Activated CD4-positive, alpha-beta T cell treated with anti-CD3 and anti-CD28 coated beads, Interleukin-2, amount 50 U/mL, for 24 hours (primary cell): ENCODE measurements at regions not wholly inside any gene's neighbourhood (a gene's known extent, or its start where the extent isn't known, plus 50 kb on each side); places are given as distances from the start of the nearest gene placed in this dataset.

ENCODE experiments used
- DNase-seq, 2 donors: peaks; one replicate each; pipeline ENCODE4 v3.0.0-alpha.2; 2020; ENCODE audit warnings: low read depth in 1 of 2, low spot score in 1 of 2

- DNase-seq: no peak
Measured at GRCh38 chr20:20832715-20833114, 120.3 kb upstream of the RALGAPA2 start.

GRCh38 chr20:20831794-20832193, 119.3 kb upstream of the RALGAPA2 start:
- DNase-seq: no peak

GRCh38 chr20:20829681-20830080, 117.2 kb upstream of the RALGAPA2 start:
- DNase-seq: no peak

GRCh38 chr20:20827992-20828597, 115.7 kb upstream of the RALGAPA2 start:
- no peak for DNase-seq

- peak in 1 of 2 donors; percentile 35 for DNase-seq
Measured at GRCh38 chr20:20824924-20825584, 112.6 kb upstream of the RALGAPA2 start.

GRCh38 chr20:20823476-20823881, 111.0 kb upstream of the RALGAPA2 start:
- DNase-seq: no peak

GRCh38 chr20:20821484-20822260, 109.2 kb upstream of the RALGAPA2 start:
- DNase-seq: no peak

- no peak for DNase-seq
Measured at GRCh38 chr20:20820785-20821483, 108.5 kb upstream of the RALGAPA2 start.

GRCh38 chr20:20820104-20820503, 107.7 kb upstream of the RALGAPA2 start:
- no peak for DNase-seq

GRCh38 chr20:20816969-20817755, 104.7 kb upstream of the RALGAPA2 start:
- no peak for DNase-seq

- no peak for DNase-seq
Measured at GRCh38 chr20:20815711-20816455, 103.4 kb upstream of the RALGAPA2 start.

- DNase-seq: no peak
Measured at GRCh38 chr20:20814685-20815084, 102.2 kb upstream of the RALGAPA2 start.

GRCh38 chr20:20812136-20812535, 99.7 kb upstream of the RALGAPA2 start:
- DNase-seq: no peak

GRCh38 chr20:20808016-20808415, 95.6 kb upstream of the RALGAPA2 start:
- no peak for DNase-seq

GRCh38 chr20:20806121-20807095, 94.0 kb upstream of the RALGAPA2 start:
- no peak for DNase-seq

- DNase-seq: no peak
Measured at GRCh38 chr20:20803011-20803410, 90.6 kb upstream of the RALGAPA2 start.

GRCh38 chr20:20802328-20802727, 89.9 kb upstream of the RALGAPA2 start:
- DNase-seq: no peak

GRCh38 chr20:20799716-20800312, 87.4 kb upstream of the RALGAPA2 start:
- DNase-seq: no peak
